ENCODE measurements at regions not wholly inside any gene's neighbourhood (a gene's known extent, or its start where the extent isn't known, plus 50 kb on each side); places are given as distances from the start of the nearest gene placed in this dataset.

DNA sequence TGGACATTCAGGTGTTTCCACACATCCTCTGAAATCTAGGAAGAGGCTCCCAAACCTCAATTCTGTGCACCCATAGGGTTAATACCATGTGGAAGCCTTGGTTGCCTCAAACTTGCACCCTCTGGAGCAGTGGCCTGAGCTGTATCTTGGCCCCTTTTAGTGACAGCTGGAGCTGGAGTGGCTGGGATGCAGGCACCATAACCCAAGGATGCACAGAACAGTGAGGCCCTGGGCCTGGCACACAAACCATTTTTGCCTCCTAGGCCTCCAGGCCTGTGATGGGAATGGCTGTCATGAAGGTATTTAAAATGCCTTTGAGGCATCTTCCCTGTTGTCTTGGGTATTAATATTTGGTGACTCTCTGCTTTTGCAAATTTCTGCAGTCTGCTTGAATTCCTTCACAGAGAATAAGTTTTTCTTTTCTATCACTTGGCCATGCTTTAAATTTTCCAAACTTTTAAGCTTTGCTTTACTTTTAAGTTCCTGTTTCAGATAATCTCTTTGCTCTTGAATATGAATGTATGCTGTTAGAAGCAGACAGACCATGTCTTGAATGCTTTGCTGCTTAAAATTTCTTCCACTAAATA is 1594.5 kb upstream of the PCDH20 start (continued):
- TF ChIP-seq BACH2 (CRISPR knock-in tag; IDR thresholded peaks at IDR 0.05; ENCODE audit: borderline replicate concordance) (no peak), PPARA (CRISPR knock-in tag; IDR thresholded peaks at IDR 0.05; ENCODE audit: borderline replicate concordance) (no peak)
- TF ChIP-seq, protein P1, sequence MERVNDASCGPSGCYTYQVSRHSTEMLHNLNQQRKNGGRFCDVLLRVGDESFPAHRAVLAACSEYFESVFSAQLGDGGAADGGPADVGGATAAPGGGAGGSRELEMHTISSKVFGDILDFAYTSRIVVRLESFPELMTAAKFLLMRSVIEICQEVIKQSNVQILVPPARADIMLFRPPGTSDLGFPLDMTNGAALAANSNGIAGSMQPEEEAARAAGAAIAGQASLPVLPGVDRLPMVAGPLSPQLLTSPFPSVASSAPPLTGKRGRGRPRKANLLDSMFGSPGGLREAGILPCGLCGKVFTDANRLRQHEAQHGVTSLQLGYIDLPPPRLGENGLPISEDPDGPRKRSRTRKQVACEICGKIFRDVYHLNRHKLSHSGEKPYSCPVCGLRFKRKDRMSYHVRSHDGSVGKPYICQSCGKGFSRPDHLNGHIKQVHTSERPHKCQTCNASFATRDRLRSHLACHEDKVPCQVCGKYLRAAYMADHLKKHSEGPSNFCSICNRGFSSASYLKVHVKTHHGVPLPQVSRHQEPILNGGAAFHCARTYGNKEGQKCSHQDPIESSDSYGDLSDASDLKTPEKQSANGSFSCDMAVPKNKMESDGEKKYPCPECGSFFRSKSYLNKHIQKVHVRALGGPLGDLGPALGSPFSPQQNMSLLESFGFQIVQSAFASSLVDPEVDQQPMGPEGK (CRISPR knock-in tag; IDR thresholded peaks at IDR 0.05; ENCODE audit: borderline replicate concordance): no peak

DNA sequence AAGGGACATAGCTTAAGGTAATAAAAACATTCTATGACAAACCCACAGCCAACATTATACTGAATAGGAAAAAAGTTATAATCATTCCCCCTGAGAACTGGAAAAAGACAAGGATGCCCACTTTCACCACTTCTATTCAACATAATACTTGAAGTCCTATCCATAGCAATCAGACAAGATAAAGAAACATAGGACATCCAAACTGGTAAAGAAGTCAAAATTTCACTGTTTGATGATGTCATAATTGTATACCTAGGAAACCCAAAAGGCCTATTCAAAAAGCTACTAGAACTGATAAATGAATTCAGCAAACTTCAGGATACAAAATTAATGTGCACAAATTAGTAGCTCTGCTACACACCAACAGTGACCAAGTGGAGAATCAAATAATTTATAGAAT is 1590.0 kb upstream of the PCDH20 start:
- TF ChIP-seq TCF4 (CRISPR knock-in tag; IDR thresholded peaks at IDR 0.05; ENCODE audit: borderline replicate concordance) (no peak), PPARA (CRISPR knock-in tag; IDR thresholded peaks at IDR 0.05; ENCODE audit: borderline replicate concordance) (no peak), ZNF565 (CRISPR knock-in tag; conservative IDR thresholded peaks at IDR 0.05; ENCODE audit: low read depth) (no peak), BACH2 (CRISPR knock-in tag; IDR thresholded peaks at IDR 0.05; ENCODE audit: borderline replicate concordance) (no peak), ZFP3 (CRISPR knock-in tag; IDR thresholded peaks at IDR 0.05) (no peak), RARB (CRISPR knock-in tag; IDR thresholded peaks at IDR 0.05) (no peak), SNAI2 (CRISPR knock-in tag; IDR thresholded peaks at IDR 0.05) (no peak)
- TF ChIP-seq, protein P2, sequence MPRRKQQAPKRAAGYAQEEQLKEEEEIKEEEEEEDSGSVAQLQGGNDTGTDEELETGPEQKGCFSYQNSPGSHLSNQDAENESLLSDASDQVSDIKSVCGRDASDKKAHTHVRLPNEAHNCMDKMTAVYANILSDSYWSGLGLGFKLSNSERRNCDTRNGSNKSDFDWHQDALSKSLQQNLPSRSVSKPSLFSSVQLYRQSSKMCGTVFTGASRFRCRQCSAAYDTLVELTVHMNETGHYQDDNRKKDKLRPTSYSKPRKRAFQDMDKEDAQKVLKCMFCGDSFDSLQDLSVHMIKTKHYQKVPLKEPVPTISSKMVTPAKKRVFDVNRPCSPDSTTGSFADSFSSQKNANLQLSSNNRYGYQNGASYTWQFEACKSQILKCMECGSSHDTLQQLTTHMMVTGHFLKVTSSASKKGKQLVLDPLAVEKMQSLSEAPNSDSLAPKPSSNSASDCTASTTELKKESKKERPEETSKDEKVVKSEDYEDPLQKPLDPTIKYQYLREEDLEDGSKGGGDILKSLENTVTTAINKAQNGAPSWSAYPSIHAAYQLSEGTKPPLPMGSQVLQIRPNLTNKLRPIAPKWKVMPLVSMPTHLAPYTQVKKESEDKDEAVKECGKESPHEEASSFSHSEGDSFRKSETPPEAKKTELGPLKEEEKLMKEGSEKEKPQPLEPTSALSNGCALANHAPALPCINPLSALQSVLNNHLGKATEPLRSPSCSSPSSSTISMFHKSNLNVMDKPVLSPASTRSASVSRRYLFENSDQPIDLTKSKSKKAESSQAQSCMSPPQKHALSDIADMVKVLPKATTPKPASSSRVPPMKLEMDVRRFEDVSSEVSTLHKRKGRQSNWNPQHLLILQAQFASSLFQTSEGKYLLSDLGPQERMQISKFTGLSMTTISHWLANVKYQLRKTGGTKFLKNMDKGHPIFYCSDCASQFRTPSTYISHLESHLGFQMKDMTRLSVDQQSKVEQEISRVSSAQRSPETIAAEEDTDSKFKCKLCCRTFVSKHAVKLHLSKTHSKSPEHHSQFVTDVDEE (CRISPR knock-in tag; IDR thresholded peaks at IDR 0.05): no peak
- TF ChIP-seq, protein P3, sequence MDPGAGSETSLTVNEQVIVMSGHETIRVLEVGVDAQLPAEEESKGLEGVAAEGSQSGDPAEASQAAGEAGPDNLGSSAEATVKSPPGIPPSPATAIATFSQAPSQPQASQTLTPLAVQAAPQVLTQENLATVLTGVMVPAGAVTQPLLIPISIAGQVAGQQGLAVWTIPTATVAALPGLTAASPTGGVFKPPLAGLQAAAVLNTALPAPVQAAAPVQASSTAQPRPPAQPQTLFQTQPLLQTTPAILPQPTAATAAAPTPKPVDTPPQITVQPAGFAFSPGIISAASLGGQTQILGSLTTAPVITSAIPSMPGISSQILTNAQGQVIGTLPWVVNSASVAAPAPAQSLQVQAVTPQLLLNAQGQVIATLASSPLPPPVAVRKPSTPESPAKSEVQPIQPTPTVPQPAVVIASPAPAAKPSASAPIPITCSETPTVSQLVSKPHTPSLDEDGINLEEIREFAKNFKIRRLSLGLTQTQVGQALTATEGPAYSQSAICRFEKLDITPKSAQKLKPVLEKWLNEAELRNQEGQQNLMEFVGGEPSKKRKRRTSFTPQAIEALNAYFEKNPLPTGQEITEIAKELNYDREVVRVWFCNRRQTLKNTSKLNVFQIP (CRISPR knock-in tag; IDR thresholded peaks at IDR 0.05; ENCODE audit: borderline replicate concordance, low read depth): no peak
- TF ChIP-seq, protein P1 (CRISPR knock-in tag; IDR thresholded peaks at IDR 0.05; ENCODE audit: borderline replicate concordance): no peak
- TF ChIP-seq, protein P4, sequence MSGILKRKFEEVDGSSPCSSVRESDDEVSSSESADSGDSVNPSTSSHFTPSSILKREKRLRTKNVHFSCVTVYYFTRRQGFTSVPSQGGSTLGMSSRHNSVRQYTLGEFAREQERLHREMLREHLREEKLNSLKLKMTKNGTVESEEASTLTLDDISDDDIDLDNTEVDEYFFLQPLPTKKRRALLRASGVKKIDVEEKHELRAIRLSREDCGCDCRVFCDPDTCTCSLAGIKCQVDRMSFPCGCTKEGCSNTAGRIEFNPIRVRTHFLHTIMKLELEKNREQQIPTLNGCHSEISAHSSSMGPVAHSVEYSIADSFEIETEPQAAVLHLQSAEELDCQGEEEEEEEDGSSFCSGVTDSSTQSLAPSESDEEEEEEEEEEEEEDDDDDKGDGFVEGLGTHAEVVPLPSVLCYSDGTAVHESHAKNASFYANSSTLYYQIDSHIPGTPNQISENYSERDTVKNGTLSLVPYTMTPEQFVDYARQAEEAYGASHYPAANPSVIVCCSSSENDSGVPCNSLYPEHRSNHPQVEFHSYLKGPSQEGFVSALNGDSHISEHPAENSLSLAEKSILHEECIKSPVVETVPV (CRISPR knock-in tag; IDR thresholded peaks at IDR 0.05): no peak
- no peak for ATAC-seq

DNA sequence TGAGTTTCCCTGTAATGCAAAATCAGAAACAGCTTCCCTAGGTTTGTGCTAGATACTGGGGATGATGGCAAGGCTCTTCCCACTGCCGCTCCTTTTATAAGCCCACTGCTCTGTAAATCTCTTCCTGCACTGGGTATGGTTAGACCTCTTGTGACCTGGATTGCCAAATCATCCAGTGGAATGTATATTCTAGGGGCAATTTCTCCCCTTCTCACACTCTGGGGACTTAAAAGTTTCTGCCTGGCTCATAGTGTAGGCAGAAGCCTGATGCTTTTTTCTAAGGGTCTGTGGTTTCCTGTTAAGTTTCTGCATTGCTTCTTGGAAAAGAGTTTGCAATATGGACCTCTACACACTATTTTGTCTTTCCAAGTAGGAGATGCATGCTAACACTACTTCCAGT is 1582.0 kb upstream of the PCDH20 start:
- no peak for ATAC-seq

More for the DNA sequence above, 1582.0 kb upstream of the PCDH20 start:
- TF ChIP-seq TOX (CRISPR knock-in tag; IDR thresholded peaks at IDR 0.05; ENCODE audit: borderline replicate concordance) (no peak), RARB (CRISPR knock-in tag; IDR thresholded peaks at IDR 0.05) (no peak), ZNF70 (CRISPR knock-in tag; IDR thresholded peaks at IDR 0.05) (no peak), ZC3H10 (CRISPR knock-in tag; IDR thresholded peaks at IDR 0.05) (no peak), TCF4 (CRISPR knock-in tag; IDR thresholded peaks at IDR 0.05; ENCODE audit: borderline replicate concordance) (no peak), ISL1 (CRISPR knock-in tag; IDR thresholded peaks at IDR 0.05) (no peak), ZNF8 (CRISPR knock-in tag; IDR thresholded peaks at IDR 0.05) (no peak), BACH2 (CRISPR knock-in tag; IDR thresholded peaks at IDR 0.05; ENCODE audit: borderline replicate concordance) (no peak), ZFP30 (CRISPR knock-in tag; IDR thresholded peaks at IDR 0.05) (no peak)
- TF ChIP-seq, protein P2 (CRISPR knock-in tag; IDR thresholded peaks at IDR 0.05): no peak
